H4 (cell line): ENCODE measurements at regions not wholly inside any gene's neighbourhood (a gene's known extent, or its start where the extent isn't known, plus 50 kb on each side); places are given as distances from the start of the nearest gene placed in this dataset.

Experiments used
- DNase-seq: peaks from one replicate; pipeline ENCODE4 v3.0.0-alpha.2; 2015; ENCODE audit warnings: low spot score

GRCh38 chr15:70186152-70186551 lies 88.4 kb upstream of the TLE3 start:
- DNase-seq, result no peak

DNA sequence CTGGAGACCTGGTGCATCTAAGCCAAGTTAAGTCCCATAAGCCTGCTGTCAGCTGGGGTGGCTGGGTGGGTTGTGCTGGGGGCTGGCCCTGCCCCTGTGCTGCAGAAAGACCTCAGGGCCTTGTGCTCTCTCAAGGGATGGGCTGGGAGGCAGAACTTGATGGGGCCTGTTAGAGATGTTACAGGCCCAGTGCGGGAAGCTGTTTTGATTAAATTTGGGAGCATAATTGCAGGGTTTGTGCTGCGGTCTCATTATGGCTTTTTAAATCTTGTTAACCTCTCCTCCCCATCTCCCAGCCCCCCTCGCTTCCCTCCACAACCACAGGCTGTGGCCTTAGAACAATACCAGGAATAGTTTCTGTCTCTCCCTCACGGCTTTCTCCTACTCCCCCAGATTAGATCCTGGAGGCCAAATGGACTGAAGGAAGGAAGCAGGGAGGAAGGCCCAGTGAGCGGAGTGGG lies 87.6 kb upstream of the TLE3 start:
- no peak for DNase-seq

DNA sequence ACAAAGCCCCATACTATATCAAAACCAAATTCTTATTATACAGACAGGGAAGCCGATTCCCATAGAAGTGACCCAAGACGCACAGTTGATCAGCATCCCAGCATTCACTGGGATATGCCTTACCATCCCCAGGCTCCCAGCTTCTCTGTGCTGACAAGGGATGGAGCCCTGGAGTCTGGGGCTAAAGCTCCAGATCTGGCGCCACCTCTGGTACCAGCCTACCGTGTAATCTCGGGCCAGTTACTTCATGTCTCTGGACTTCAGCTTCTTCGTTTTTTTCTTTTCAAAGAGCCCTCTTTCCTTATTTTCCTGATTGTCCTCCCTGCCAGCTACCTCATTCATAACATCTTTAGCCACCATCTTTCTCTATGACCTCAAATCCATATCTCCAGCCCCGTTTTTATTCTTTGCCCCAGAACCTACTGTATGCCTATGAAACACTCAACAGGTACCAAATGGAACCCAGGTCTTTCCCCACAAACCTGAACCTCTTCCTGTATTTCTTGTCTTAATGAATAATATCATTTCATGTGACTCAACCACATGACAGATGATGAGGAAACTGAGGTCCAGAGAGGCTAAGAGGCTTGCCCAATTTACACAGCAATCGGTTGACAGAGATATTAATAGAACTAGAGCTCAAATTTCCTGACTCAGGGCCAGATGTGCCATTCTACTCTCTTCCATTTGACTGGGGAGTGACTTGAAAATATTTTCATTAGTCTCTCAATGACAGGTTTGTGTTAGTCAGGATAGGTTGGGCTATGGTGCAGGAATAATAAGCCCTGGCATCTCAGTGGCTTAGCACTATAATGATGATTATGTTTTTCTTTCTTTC lies 85.4 kb upstream of the TLE3 start:
- no peak for DNase-seq

- no peak for DNase-seq
Observed at GRCh38 chr15:70181626-70182255, 84.0 kb upstream of the TLE3 start.

- DNase-seq, result no peak
Observed at GRCh38 chr15:70180186-70180875, 82.6 kb upstream of the TLE3 start.

DNA sequence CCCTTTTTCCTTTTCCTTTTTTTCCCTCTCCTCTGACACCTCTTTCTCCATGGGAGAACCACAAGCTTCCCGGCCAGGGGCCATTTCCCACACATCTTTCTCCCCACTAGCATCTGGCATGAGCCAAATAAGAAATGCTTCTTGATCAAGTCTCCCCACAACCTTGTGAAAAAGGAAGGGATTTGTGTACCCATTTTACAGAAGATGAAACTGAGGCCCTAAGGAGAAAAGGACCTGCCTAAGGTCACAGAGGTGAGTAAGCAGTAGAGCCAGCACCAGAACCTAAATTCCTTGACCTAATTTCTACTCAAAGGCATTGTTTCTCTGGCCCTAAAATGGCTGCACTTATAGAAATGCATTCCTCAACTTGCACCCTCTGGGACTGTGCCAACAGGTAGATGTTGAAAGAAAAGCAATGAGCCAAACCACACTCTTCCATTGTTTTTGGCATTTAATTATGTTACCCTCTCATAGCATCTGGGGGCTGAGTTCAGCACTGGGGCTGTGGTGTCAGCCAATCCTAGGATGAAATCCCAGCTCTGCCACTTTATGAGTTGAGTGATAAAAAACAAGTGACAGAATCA lies 81.7 kb upstream of the TLE3 start:
- DNase-seq, result no peak

DNA sequence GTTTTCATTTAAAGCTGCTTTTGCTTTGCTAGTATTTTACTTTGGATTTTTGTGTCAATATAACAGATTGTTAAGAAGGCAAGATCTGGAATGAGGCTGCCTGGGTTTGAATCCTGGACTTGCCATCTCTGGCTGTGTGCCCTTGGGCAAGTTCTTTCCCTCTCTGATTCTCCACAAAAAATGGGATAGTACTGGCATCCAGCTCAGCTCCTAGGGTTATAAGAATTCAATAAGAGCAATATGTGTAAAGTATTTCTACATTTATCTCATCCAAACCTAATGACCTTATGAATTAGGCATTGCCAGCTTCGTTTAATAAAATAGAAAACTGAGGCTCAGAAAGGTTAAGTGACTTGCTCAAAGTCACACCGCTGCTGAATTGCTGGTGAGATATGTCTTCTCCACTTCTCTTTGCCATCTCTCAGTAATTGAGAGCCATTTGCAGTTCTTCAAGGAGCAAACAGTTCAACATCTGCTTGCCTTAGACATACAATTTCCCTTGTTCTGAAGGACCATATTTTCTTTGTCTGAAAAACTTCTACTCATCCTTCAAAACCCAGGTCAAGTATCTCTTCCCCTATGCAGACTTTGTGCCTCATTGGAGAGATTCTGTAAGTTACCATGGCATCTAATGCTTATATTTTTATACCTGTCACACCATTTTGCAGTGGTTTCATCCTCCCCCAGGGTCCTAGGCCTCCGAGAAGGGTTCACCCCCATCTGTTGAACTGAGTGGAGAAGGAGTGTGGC lies 80.8 kb upstream of the TLE3 start:
- DNase-seq, result no peak

GRCh38 chr15:70172566-70173225 lies 75.0 kb upstream of the TLE3 start:
- no peak for DNase-seq

DNA sequence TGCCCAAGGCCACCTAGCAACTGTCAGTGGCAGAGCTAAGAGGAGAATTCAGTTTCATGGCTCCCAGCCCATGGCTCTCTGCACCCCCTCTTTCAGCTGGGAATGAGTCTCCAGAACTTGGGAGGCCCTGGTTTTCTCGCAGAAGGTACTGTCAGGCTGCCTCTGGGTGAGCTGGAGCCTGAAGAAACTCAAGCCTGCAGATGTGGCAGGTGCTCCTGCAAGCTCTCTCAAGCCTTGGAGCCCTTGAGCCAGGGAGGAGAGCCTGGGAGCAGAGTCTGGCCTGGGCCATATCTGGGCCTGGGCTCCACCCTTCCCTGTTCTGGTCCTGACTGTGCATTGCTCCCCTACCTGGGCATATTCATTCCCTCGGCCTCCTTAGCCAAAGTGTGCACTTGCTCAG lies 74.4 kb upstream of the TLE3 start:
- no peak for DNase-seq

GRCh38 chr15:70171256-70171886 lies 73.7 kb upstream of the TLE3 start:
- DNase-seq, result no peak

- DNase-seq, result no peak
Observed at GRCh38 chr15:70170096-70170699, 72.5 kb upstream of the TLE3 start.

DNA sequence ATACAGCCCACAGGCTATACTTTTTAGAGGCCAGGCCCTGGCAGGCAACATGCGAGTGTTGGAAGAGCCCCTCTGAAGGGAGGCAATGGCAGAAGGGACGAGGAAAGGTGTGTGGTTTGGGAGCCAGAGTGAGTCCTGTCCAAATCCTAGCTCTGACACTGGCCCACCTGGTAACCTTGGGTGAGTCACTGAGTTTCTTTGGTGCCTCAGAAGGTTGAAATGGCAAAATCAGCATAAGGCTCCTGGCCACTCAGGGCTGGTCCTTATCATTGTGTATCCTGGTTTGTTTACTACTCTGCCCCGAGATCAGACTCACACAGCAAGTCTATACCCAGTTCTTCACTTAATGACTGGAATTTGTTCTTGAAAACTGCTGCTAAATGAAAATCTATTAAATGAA lies 71.4 kb upstream of the TLE3 start:
- no peak for DNase-seq

- no peak for DNase-seq
Observed at GRCh38 chr15:70167155-70167554, 69.4 kb upstream of the TLE3 start.

DNA sequence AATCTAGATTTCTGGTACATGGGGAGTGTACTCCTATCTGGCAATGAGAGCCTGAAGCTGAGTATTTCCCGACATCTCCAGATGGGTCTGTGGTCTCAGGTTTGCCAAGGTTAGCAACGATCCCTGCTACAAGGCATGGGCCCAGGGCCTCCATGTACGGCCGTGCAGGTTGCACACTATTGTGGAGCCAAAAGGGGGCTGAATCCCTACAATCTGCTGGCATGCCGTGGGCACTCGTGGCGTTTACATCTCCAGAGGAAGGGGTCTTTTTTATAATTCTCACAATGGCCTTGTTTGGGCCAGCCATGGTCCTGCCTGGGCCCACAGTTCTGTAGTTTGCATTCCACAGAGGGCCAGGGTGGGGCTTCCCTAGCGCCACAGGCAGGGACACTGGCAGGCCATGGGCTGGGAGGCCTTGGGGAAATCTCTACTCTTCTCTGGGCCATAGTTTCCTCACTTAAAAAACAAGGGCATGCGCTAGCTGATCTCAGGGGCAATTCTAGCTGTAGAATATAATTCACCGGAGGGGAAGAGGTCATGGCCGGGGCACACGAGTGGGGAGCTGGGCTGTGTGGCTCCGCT lies 68.9 kb upstream of the TLE3 start:
- no peak for DNase-seq

DNA sequence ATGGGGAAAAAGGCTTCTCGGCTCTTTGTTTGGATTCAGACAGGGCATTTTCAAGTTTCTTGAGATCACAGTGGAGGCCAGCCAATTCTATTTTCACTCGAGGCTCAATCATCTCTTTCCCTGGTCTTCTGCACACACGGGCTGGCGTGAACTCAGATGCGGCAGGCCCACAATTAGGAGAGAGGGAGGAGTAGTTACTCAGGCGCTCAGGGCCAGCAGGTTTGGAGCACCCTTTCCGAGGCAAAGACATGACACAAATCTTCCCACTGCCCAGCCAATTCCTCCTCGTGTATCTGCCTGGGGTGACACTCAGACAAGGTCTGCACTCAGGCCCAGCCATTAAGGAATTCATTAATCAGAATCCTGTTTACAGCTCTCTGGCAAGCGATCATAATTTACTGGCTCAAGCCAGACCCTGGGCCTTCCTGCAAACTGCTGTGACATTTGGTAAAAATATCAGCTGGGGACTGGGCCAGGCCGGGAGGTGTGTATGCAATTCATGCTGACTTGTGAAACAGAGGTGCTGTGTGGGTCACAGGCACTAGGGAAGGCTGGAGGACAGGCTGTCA lies 68.1 kb upstream of the TLE3 start:
- DNase-seq, result no peak

DNA sequence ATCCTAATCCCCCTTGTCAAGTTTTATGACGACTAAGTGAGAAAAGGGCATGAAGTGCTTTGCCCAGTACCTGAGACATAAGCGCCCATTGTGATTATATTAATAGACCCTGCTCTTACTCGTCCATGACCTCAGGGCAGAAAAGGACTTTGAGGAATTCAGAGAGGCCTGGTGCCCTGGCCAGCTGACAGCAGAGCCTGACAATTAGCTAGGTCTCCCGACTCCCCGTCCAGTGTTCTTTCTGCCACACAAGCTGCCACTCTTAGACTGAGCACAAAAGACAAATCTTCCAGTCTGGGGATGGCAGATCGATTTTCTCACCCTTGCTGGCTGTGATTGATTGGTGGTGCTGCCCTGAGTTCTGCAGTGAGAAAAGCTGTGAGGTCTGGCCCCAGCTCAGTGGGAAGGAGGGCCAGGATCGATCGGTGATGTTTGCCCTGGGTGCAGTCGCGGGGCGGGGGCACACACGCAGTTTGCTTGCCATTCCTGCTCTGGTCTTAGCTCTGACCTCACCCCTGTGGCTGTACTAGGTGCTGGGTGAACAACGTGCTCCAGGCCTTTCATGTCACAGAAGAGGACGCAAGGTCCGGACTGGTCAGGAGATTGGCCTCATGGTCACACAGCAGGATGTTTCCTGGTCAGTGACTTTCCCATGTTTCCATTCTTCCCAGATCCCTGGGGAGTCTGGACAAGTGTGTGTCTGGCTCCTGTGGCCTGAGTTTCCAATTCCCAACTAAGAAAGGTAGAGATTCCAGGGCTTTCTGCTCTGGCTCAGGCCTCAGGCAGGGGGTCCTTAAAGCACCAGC lies 67.4 kb upstream of the TLE3 start:
- no peak for DNase-seq

- DNase-seq, result no peak
Observed at GRCh38 chr15:70164156-70164900, 66.6 kb upstream of the TLE3 start.
